CD4-positive, alpha-beta T cell treated with Interleukin-4 for 4 hours (primary cell): ENCODE measurements at regions not wholly inside any gene's neighbourhood (a gene's known extent, or its start where the extent isn't known, plus 50 kb on each side); places are given as distances from the start of the nearest gene placed in this dataset.

Source experiments
- DNase-seq: peaks from one replicate; pipeline ENCODE4 v3.0.0-alpha.2; 2020

DNA sequence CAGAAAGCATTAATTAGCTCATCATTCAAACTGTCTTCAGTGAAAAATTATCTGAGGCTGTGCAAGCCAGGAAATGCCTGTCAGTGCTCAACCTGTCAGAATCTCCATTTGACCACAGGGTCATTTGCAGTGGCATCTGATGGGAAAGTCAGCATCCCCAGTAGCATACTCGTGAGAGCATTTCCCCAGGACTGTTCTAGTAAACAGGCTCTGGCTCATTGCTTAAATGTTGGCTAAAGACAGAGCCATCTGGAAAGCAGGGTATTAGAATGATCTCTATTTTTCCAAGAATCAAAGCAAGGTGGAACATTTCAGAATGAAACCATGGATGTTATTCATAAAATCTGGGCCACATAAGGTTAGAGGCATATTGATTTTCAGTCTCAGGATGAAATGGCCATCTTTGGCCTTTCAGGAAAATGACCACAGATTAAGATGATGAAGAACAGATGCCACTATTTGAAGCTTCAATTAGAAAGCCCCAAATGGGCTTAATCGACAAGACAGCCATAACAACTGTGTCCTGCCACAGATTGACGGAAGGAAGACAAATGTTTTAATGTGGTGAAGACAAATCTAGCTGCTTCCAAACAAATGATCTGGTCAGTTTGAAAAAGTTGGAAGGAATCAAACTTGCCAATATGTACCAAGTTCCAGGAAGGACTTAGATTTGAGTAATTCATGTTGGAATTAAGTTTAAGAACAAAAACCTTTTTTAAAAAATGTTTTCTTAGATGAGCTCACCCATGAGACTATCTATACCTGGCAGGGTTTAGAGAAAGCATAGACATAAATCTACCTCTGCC lies 94.0 kb upstream of the FAR2 start:
- no peak for DNase-seq

DNA sequence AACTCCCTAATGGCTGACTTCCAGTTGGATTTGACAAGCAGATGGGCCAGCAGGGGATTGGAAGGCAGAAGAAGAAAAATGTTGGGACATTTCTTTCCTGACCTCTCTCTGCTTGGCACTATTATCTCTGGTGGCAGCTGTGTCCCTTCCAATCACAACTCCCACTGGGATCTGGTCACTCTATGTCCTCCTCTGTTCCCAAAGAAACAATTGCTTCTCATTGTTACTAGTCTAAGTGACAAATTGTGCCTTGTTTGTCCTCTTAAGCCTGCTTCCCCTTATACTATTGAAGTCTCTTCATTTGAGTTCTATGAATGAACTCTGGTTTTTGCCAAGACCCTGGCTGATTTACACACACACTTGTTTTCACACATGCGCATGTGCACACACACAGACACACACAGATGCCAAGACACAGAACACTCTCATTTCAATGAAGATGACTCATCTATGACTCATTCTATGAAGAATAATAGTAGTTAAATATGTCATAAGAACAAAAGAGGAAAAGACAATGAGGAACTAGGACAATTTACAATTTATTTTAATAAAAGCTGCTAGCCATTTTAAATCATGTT lies 83.0 kb upstream of the FAR2 start:
- DNase-seq: peak; percentile 24

DNA sequence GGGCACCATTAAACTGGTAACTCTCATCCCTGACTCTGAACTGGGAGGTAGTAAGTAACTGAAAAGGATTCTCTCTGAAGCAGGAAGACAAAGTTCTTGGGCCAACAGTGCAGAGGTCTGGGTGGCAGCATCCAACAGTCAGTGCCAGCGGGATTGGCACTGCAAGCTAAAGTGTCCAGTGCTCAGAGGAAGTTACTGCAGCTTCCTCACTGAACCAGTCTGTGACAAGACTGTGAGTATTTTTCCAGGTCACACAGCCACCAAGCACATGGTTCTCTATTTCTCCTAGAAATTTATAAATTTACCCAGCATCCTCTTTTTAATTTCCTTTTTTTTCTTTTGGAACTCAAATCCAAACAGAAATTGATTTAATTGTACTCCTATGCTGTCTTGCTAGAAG lies 81.6 kb upstream of the FAR2 start:
- no peak for DNase-seq

DNA sequence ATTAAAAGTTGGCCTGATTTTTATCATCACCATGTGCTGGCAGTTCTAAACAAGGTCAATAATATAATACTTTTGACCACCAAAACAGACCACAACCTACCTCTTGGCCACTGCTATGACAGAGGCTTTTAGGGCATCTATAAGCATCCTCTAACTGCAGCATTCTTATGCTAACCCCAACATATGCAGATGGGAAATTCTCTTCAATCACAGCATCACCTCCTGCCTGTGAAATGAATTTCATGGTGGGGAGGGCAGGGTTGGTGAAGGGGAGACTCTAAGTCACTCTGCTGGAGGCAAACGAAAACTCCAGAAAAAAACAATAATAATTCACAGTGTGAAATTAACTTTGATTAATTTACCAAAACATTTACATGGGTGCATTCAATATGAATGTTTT lies 78.8 kb upstream of the FAR2 start:
- no peak for DNase-seq

DNA sequence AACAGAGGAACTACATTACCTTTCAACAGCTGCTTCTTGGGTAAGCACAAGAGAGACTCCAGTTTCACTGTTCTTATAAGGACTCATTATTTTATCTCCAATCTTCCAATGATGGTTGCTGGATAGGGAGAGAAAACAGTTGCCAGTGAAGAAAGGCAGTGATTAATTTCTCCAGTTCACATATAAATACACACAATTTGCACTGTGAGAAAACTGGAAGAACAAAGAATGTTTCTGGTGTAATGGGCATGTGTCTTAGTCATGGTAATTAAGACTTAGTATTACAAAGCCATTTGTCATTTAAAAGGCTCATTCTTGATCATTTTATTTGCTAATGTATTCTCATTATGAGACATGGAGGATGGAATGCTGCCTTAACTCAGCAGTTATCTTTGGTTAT lies 78.0 kb upstream of the FAR2 start:
- DNase-seq: no peak

DNA sequence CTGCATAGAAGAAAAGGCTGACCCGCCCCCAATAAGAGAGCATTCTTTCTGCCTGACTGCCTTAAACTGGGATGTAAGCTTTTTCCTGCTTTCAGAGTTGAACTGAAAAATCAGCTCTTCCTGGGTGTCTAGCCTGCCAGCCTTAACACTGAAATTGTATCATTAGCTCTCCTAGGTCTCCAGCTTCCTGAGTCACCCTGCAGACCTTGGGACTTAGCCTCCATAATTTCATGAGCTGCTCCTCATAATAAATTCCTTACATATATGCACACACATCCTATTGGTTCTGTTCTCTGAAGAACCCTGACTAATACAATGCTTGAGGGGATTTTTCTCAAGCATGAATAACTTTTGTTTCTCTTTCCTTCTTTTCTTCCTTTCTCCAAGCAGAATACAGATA lies 76.4 kb upstream of the FAR2 start:
- DNase-seq: no peak

DNA sequence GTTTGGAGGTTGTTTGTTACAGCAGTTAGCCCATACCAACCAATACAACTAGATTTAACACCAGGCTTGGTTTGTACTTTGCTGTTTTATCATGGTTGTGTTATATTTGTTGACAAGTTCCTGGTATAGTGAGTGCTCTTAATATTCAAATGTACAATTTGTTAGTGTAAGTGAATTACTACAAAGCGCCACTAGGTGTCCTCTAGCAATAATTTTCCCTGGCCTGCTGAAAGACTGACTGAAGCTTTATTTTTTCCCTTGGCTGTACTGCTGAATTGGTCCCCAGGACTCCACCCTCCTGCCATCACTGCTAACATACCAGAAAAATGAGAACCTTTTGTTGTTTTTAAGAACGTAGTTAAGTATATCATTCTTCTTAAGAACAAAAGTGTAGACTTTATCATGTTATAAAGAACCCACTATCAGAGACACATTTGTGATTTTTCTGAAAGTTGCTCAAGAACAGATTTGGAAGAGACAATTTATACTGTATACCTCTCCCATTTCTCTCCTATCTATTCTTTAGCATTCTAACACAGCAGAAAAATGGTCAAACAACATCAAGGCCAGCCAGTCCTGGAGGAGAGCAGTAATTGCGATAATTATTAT lies 75.3 kb upstream of the FAR2 start:
- peak; percentile 51 for DNase-seq

DNA sequence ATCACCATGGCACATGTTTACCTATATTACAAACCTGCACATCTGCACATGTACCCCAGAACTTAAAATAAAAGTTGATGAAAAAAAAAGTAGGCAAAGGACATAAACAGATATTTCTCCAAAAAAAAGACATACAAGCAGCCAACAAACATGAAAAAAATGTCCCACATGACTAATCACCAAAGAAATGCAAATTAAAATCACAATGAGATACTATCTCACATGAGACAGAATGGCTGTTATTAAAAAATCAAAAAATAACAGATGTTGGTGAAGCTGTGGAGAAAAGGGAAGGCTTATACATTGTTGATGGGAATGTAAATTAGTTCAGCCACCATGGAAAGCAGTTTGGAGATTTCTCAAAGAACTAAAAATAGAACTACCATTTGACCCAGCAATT lies 68.0 kb upstream of the FAR2 start:
- no peak for DNase-seq

DNA sequence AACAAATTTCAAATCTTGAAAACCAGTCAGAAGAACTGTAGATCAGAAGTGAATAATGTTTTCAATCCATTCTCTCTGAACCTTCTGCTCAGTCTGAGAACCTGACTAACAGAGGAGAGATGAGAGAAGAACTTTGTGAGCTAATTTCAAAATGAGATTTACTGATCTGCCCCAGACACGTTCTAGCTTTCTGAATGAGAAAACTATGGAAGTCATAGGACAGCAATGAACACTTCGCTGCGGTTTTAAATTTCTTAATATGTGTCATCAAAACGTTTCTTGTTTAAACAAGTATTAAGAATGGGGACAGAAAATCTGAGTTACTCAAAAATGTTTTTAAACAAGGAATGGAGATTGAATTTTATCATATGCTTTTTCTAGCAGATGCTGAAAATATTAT lies 66.6 kb upstream of the FAR2 start:
- no peak for DNase-seq

DNA sequence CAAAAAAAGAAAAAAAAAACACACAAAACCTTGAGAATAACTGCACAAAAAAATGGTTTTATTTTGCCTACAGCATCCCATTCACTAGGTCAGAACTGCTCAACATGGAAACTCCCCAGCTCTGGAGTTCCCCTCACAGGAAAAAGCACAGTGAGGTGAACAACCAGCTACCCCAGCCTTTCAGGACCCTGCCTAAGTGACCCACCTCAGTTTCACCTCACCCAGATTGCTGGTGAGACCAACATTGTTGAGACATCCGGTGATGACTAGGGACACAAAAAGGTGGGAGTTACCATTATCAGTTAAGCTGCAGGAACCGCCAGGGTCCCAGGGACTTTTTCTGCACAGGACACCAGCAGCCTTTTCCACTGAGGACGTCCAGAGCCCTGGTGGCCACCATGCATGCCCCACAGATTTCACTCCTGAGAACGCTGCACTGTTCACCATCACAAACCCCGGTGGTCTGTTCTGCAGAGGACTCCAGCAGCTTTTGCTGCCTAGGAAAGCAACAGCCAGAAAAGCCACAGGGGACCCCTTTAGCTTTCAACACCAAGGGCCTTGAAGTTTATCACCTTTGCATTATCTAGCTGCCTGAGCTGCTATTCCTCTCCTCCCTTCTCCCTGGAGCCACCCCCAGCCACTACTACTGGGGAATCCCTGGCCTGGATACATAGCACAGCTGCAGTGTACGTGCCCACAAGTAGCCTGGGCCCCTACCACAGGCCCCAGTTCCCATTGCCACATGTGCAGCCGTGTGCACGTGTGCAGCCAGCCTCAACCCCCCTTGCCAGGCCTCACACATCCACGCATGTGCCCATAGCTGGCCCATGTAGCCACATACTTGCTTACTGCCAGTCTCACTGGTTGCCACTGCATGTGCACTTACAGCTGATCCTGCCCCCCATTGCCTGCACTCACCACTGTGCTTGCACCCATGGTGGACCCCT lies 62.5 kb upstream of the FAR2 start:
- DNase-seq: no peak

DNA sequence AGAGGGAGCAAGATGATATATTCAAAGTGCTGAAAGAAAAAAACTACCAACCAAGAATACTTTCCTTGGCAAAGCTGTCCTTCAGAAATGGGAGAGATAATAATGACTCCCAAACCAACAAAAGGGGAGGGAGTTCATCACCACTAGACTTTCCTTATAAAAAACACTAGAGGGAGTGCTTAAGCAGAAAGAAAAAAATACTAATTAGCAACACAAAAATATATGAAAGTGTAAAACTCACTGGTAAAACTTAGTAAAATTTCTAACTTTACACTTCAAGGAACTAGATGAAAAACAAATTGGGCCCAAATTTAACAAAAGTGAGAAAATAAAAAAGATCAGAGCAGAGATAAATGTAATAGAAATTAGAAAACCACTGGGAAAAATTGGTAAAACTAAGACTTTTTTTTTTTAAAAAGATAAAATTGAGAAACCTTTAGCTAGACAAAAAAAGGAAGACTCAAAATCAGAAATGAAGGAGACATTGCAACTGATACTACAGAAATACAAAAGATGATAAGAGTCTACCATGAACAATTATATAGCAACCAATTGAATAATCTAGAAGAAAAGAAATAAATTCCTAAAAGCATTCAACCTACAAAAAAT lies 60.4 kb upstream of the FAR2 start:
- DNase-seq: peak; percentile 40
